NOMO-1 treated with dmso at 0.1 percent for 144 hours (cell line): ENCODE measurements at regions not wholly inside any gene's neighbourhood (a gene's known extent, or its start where the extent isn't known, plus 50 kb on each side); places are given as distances from the start of the nearest gene placed in this dataset.

ENCODE experiments used
- DNase-seq: peaks from one replicate; lab custom pipeline; 2025; ENCODE audit not compliant: unreplicated experiment; lab: John Stamatoyannopoulos, UW

- no peak for DNase-seq
Observed at GRCh38 chr11:134529212-134530096, 117.4 kb upstream of the B3GAT1 start.

- no peak for DNase-seq
Observed at GRCh38 chr11:134528453-134528852, 116.4 kb upstream of the B3GAT1 start.

- no peak for DNase-seq
Observed at GRCh38 chr11:134527382-134528243, 115.6 kb upstream of the B3GAT1 start.

- no peak for DNase-seq
Observed at GRCh38 chr11:134524896-134525845, 113.1 kb upstream of the B3GAT1 start.

GRCh38 chr11:134524201-134524600 lies 112.2 kb upstream of the B3GAT1 start:
- no peak for DNase-seq

- no peak for DNase-seq
Observed at GRCh38 chr11:134522782-134523570, 110.9 kb upstream of the B3GAT1 start.

- no peak for DNase-seq
Observed at GRCh38 chr11:134521452-134522289, 109.6 kb upstream of the B3GAT1 start.

- no peak for DNase-seq
Observed at GRCh38 chr11:134521001-134521400, 109.0 kb upstream of the B3GAT1 start.

GRCh38 chr11:134519788-134520187 lies 107.7 kb upstream of the B3GAT1 start:
- DNase-seq, result no peak

- no peak for DNase-seq
Observed at GRCh38 chr11:134519390-134519750, 107.3 kb upstream of the B3GAT1 start.

- DNase-seq, result no peak
Observed at GRCh38 chr11:134518616-134519389, 106.8 kb upstream of the B3GAT1 start.

- no peak for DNase-seq
Observed at GRCh38 chr11:134517621-134518293, 105.7 kb upstream of the B3GAT1 start.

- DNase-seq, result no peak
Observed at GRCh38 chr11:134517115-134517514, 105.1 kb upstream of the B3GAT1 start.

- no peak for DNase-seq
Observed at GRCh38 chr11:134516529-134516928, 104.5 kb upstream of the B3GAT1 start.

- no peak for DNase-seq
Observed at GRCh38 chr11:134515081-134515960, 103.3 kb upstream of the B3GAT1 start.

GRCh38 chr11:134514354-134514951 lies 102.4 kb upstream of the B3GAT1 start:
- no peak for DNase-seq
